Heart left ventricle (tissue), 13 donors: ENCODE measurements at regions not wholly inside any gene's neighbourhood (a gene's known extent, or its start where the extent isn't known, plus 50 kb on each side); places are given as distances from the start of the nearest gene placed in this dataset.

Experiments
- POLR2A ChIP-seq, 2 donors: fragments of 450-650 bp; IDR thresholded peaks; one replicate each; pipeline ENCODE4 v1.6.1; 2017; ENCODE audit warnings: antibody characterized with exemption in 2 of 2, mild to moderate bottlenecking in 2 of 2, moderate library complexity in 2 of 2
- TF ChIP-seq, protein P1 (sequence below), 12 donors: fragments of 200-600 bp; sonication (generic) in 4 of 12; IDR thresholded peaks; one replicate each; pipeline versions ENCODE4 v1.5.0 to v1.8.0; 2018 to 2022; ENCODE audit warnings: antibody characterized with exemption in 12 of 12, mild to moderate bottlenecking in 5 of 12
- donor health status: ischemic (EF 13 %, LVEDD 7.1; RV severe dilation, severe dysfunction).
- donor health status: DM: no; HTN: yes; CAD: no.
- donor health status: DM: no; HTN: no; CAD: no.
- donor health status: ischemic (EF 25% LVEDD 6.9; RV normal size, moderate dysfunction).
- donor health status: ischemic (EF 25% LVEDD 5.7; RV mildly dilated, moderate dysfunction).
- donor health status: ischemic (EF 35%, LVEDD 5.7; RV mildly dilated, moderate dysfunction).
- donor health status: nonischemic (EF 11% LVEDD 7.7; RV severe dilation, severe dysfunction).
- donor health status: DM: yes; HTN: yes; CAD: no.
- donor health status: PGD.
- donor health status: ischemic (EF 29% LVEDD 5.4; RV normal size, mild dysfunction).
- donor health status: nonischemic (EF 23%, LVEDD 6.1; RV moderate dilation, normal function).

DNA sequence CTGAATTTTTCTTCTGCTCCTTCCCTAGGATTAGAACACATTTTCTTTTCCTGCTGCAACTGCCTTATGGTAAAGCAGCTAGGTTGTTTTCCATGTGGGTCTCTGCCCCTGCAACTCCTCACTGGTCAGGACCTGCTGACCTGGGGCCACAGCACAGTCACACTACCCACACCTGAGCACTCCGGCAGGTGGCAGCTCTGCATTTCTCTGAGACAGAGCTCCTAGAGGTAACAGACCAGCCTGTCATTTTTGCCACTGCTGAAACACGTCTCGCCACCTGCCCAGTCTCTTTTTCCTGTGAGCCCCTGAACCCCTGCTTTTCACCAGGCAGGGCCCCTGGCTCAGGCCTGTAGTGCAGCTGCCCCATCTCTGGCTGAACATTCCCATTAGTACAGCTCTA, 609.6 kb downstream of the HINT1 start:
- TF ChIP-seq, protein P1, sequence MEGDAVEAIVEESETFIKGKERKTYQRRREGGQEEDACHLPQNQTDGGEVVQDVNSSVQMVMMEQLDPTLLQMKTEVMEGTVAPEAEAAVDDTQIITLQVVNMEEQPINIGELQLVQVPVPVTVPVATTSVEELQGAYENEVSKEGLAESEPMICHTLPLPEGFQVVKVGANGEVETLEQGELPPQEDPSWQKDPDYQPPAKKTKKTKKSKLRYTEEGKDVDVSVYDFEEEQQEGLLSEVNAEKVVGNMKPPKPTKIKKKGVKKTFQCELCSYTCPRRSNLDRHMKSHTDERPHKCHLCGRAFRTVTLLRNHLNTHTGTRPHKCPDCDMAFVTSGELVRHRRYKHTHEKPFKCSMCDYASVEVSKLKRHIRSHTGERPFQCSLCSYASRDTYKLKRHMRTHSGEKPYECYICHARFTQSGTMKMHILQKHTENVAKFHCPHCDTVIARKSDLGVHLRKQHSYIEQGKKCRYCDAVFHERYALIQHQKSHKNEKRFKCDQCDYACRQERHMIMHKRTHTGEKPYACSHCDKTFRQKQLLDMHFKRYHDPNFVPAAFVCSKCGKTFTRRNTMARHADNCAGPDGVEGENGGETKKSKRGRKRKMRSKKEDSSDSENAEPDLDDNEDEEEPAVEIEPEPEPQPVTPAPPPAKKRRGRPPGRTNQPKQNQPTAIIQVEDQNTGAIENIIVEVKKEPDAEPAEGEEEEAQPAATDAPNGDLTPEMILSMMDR (IDR thresholded peaks at IDR 0.05): no peak
- TF ChIP-seq POLR2A (IDR thresholded peaks at IDR 0.05): no peak
